GM18870 (cell line): ENCODE measurements at regions not wholly inside any gene's neighbourhood (a gene's known extent, or its start where the extent isn't known, plus 50 kb on each side); places are given as distances from the start of the nearest gene placed in this dataset.

Source experiments
- ATAC-seq: cut with Tn5 transposase; IDR thresholded peaks from one replicate; pipeline ENCODE4 v1.9.1; 2021; ENCODE audit warnings: moderate library complexity; ENCODE audit not compliant: unreplicated experiment

DNA sequence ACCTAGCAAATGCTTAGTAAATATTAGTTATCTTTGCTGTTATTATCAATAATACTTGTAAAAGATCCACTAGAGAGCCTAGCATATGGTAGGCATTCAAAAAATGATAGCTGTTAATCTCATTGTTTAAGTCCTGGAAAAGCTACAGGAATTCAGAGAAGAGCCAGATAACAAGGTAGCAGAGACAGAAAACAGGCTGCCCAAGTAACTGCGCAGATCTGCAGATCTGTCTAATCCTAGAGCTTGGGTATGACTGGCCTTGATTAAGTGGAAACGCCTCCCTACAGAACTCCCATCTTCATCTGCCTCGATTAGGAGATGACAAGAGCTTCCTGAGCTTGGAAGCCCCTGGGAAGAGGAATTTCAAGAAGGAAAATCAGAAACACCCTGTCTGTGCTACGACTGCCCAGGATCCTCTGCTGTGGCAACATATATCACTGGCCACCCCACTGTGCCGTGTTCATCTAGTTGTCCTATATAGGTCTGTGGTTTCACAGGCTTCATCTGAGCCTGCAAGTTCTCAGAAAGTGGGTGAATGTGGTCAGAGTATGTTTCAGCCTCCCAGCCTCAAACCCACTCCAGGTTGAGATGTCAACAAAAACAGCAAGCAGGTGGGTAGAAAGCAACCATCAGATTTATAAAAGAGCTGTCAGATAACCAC is 151.5 kb upstream of the PKDCC start:
- peak; percentile 93 for ATAC-seq

DNA sequence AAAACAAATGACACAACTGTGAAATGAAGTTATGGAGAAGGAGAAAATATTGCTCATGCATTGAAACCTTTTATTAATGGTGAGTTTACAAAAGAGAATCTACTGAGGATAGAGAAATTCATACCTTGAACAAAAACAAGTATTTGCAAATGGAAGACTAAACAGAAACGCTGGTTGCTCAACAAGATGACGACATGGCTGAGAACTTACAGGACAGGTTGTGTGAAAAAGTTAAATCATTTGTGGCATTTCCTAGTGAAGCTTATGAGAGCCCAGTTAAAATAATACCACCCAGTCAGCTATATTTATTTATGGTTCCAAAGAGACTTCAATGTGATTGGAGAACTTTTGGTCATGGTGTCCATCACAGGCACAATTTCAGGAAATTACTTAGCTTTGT is 148.6 kb upstream of the PKDCC start:
- no peak for ATAC-seq

DNA sequence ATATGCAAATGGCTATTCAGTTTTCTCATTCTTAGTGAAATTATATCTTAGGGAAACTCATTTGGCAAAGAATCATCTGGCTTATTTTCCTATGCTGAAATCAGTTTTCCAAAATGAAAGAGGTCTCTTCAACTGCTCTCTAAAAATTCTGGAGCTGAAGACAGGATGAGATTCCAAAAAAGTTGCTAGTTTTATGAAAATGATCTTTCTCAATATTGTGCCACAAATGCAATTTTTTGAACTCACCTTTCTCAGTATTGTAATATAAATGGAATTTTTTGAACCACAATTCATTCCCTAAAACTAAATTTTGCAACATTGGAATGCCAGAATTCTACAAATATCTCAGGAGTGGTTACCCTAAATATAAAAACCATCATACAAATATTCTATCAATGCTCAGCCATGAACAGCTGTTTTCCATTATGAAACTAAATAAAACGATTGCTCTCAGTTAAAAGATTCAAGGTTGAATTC is 147.7 kb upstream of the PKDCC start:
- no peak for ATAC-seq

- ATAC-seq, result no peak
Measured at GRCh38 chr2:41902897-41903296, 144.9 kb upstream of the PKDCC start.

DNA sequence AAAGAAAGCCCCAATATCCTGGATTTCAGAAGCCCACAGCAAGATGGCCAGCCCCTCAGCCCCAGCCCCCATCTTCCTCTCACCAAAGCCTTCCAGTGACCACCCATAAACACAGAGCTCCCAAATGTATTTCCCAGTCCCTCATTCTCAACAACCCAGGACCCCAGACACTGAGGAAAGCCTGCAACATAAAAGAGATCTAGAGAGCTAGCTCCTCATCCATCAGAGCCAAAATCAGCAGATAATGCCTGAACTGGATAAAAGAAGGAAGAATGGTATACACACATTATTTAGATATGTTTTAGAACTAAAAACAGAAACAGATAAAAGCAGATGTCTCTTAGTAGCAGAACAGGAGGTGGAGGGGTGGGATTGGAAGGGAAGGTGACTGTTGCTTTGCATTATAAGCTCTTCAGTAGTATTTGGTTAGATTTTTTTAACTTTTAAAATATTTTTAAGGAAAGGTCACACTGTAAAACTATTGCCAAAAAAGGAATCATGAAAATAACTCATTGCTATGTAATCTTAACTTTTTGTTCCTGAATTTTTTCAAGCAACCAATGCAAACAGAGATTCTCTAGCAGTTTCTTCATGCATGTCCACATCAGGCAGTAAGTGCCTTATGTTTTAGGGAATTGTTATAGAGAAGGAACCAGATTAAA is 144.2 kb upstream of the PKDCC start:
- ATAC-seq, result no peak

GRCh38 chr2:41904459-41904858 is 143.4 kb upstream of the PKDCC start:
- no peak for ATAC-seq

DNA sequence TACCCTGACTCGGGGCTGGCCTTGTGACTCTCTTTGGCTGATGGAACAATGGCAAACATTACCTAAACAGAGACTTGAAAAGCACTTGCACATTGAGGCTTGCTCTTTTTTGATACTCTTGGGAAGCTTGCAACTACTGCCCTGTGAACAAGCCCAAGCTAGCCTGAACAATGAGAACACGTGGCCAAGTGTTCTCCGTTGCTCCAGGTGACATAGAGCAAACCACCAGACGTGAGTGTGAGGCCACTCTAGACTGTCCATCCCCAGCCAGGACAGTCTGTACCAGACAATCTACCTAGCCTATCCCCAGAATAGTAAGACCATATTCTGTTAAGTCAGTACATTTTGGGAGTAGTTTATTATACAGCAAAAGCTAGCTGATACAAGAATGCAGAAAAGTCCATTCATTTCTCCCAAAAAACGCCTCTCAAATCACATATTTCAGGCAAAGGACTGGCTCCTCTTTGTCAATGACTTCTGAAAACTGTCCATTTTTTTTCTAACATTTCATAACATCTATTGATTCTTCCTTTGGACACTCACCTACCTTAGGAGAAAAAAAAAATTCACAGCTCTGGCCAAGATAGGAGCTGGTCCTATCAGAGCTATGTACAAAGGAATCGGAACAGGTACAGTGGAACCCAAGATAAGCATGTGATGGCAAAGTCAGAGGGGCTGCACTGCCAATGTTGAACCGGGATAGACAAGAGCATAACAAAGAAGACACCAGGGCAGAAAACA is 142.1 kb upstream of the PKDCC start:
- ATAC-seq, result no peak

DNA sequence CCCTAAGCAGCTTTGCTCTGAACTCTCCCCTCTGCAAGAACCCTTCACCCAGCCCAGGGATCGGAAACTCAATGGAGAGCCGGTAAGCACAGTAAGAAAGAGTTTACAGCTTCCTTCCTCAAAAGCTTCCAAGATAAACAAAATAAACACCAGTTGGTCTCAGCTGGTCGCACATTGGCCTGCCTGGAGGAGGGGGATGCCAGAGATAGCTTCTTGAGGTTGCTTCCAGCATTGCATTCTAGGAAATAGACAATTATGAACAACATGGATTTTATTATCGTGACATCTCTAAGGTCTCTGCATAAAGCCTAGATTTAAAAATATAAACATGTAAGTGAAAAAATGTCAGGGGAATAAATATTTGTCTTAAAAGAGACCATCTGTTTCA is 141.5 kb upstream of the PKDCC start:
- ATAC-seq, result no peak

- ATAC-seq, result no peak
Measured at GRCh38 chr2:41907141-41907540, 140.7 kb upstream of the PKDCC start.

- no peak for ATAC-seq
Measured at GRCh38 chr2:41907771-41908207, 140.0 kb upstream of the PKDCC start.

- no peak for ATAC-seq
Measured at GRCh38 chr2:41908349-41908748, 139.5 kb upstream of the PKDCC start.

- ATAC-seq, result no peak
Measured at GRCh38 chr2:41909584-41909983, 138.2 kb upstream of the PKDCC start.

DNA sequence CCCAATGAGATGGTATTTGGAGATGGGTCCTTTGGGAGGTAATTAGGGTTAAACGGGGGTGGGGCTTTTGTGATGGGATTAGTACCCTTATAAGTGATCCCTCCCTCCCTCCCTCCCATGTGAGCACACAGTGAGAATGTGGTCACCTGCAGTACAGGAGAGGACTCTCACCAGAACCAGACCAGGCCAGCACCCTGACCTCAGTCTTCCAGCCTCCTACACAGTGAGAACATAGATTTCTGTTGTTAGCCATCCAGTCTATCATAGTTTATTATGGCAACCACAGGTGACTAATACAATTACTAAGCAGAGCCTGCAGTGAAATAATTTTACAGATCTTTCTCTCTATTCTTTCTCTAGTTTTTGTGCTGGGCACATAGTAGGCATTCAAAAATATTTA is 137.7 kb upstream of the PKDCC start:
- no peak for ATAC-seq

DNA sequence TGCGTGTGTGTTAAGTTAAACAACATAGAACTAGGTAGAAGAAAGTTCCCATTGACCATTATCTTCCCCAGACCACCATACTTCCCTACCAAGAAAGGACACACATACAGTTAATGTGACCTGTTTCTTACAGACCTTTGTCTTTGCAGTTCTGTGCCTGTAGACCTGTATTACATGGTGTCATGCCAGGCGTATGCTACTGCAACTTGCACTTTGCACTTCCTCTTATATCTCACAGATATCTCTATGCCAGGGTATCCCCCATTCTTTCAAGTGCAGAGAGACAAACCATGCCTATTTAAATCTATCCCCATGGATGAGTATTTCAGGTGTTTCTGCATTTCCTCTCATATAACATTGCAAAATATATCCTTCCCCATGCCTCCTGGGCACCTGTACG is 136.8 kb upstream of the PKDCC start:
- no peak for ATAC-seq

- ATAC-seq, result no peak
Measured at GRCh38 chr2:41912337-41912736, 135.5 kb upstream of the PKDCC start.

DNA sequence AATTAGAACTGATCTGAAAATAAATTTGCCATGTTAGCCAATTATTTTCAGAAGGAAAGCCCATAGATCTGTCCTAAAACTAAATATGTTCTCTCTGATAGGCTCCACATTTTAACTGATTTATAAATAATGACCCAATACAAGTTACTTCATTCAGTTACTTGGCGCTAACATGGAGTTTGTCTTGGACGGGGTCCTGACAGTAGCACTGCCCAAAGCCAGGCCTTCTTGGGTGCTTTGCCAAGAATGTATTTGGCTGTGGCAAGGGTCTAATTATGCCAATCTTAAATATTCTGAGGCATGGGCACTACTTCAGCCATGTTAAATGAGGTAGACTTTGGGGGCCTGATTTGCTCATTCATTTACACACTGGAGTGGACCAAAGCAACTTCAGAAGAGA is 135.0 kb upstream of the PKDCC start:
- no peak for ATAC-seq

DNA sequence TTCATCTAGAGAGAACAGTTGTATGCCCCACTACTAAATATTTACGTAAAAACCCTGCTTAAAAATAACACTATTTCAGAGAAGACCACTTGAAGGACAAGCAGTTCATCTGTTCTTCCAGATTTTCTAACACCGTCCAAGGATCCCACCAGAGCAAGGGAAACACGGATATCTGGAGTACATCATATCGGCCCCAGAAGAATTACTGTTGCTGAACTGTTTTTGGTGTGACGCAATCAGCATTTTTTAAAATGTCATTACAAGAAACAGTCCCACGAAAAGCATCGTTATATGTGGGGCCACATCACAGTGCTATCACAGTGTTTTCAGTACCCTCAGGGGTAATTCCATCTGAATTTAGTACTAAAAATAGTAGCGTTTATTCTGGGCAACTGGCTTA is 134.5 kb upstream of the PKDCC start:
- ATAC-seq, result no peak

GRCh38 chr2:41913921-41914609 is 133.8 kb upstream of the PKDCC start:
- no peak for ATAC-seq

- no peak for ATAC-seq
Measured at GRCh38 chr2:41914936-41915335, 132.9 kb upstream of the PKDCC start.

DNA sequence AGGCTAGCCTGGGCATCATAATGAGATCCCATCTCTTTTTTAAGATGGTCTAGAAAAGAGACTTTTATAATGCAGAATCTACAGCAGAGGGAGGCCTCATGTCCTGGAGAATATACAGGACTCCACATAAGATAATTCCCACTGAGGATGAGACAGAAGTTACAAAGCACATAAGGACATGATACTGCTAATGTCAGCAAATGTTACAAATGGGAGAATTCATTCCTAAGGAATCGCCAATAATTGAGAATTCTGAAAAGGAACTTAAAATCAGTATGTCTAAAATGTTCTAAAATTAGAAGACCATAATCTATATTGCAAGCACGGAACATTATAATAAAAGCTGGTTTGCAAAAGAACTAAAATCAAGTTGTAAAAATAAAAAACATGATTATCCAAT is 131.6 kb upstream of the PKDCC start:
- ATAC-seq, result no peak

- no peak for ATAC-seq
Measured at GRCh38 chr2:41917587-41917986, 130.2 kb upstream of the PKDCC start.
